Endothelial cell (in vitro differentiated cells): ENCODE measurements at regions not wholly inside any gene's neighbourhood (a gene's known extent, or its start where the extent isn't known, plus 50 kb on each side); places are given as distances from the start of the nearest gene placed in this dataset.
"Not testable (repeated sequence)": the region's sequence is repeated elsewhere in the genome, so short reads cannot be mapped to it uniquely, and the experiment has no call there.

ENCODE experiments used
- DNase-seq: peaks from one replicate; pipeline ENCODE4 v3.0.0; 2021; ENCODE audit warnings: low spot score
- H3K27ac Mint-ChIP-seq: one replicate; pipeline ENCODE4 v1.8.0; 2021; ENCODE audit warnings: mixed read lengths, inconsistent platforms; ENCODE audit not compliant: unreplicated experiment
- H3K27me3 Mint-ChIP-seq: one replicate; pipeline ENCODE4 v1.8.0; 2021; ENCODE audit warnings: mild to moderate bottlenecking, moderate library complexity, mixed read lengths, inconsistent platforms; ENCODE audit not compliant: unreplicated experiment
- H3K36me3 Mint-ChIP-seq: one replicate; pipeline ENCODE4 v1.8.0; 2021; ENCODE audit warnings: mild to moderate bottlenecking, low read depth, mixed read lengths, inconsistent platforms; ENCODE audit not compliant: unreplicated experiment
- H3K4me1 Mint-ChIP-seq: one replicate; pipeline ENCODE4 v1.8.0; 2021; ENCODE audit warnings: mild to moderate bottlenecking, mixed read lengths, inconsistent platforms; ENCODE audit not compliant: unreplicated experiment
- H3K4me3 Mint-ChIP-seq: one replicate; pipeline ENCODE4 v1.8.0; 2021; ENCODE audit warnings: mild to moderate bottlenecking, mixed read lengths, inconsistent platforms; ENCODE audit not compliant: unreplicated experiment
- H3K9me3 Mint-ChIP-seq: one replicate; pipeline ENCODE4 v1.8.0; 2021; ENCODE audit warnings: mixed read lengths, inconsistent platforms; ENCODE audit not compliant: unreplicated experiment

DNA sequence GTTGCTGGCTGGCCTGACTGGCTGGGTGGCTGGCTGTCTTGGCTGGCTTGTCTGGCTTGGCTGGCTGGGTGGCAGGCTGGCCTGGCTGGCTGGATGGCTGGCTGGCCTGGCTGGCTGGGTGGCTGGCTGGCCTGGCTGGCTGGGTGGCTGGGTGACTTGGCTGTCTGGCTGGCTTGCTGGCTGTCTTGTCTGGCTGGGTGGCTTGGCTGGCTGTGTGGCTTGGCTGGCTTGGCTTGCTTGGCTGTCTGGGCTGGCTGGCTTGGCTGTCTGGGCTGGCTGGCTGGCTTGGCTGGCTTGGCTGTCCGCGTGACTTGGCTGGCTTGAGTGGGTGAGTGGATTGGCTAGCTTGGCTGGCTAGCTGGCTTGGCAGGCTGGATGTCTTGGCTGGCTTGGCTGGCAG lies 2835.6 kb downstream of the RPIA start:
- not testable (repeated sequence) for H3K4me1 Mint-ChIP-seq, H3K27ac Mint-ChIP-seq, DNase-seq, H3K36me3 Mint-ChIP-seq, H3K4me3 Mint-ChIP-seq, H3K27me3 Mint-ChIP-seq, H3K9me3 Mint-ChIP-seq

DNA sequence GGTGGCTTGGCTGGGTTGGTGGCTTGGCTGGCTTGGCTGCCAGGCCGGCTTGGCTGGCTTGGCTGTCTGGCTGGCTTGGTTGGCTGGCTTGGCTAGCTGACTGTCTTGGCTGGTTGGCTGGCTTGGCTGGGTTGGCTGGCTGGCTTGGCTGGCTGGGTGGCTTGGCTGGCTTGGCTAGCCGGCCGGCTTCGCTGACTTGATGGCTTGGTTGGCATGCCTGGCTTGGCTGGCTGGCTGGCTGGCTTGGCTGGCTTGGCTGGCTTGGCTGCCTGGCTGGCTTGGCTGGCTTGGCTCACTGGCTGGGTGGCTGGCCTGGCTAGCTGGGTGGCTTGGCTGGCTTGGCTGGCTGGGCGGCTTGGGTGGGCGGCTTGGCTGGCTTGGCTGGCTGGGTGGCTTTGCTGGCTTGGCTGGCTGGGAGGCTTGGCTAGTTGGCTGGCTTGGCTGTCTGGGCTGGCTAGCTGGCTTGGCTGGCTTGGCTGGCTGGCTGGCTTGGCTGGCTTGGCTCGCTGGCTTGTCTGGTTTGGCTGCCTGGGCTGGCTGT lies 2836.1 kb downstream of the RPIA start:
- not testable (repeated sequence) for H3K4me3 Mint-ChIP-seq, H3K36me3 Mint-ChIP-seq, H3K27ac Mint-ChIP-seq, H3K27me3 Mint-ChIP-seq, H3K4me1 Mint-ChIP-seq, DNase-seq, H3K9me3 Mint-ChIP-seq

DNA sequence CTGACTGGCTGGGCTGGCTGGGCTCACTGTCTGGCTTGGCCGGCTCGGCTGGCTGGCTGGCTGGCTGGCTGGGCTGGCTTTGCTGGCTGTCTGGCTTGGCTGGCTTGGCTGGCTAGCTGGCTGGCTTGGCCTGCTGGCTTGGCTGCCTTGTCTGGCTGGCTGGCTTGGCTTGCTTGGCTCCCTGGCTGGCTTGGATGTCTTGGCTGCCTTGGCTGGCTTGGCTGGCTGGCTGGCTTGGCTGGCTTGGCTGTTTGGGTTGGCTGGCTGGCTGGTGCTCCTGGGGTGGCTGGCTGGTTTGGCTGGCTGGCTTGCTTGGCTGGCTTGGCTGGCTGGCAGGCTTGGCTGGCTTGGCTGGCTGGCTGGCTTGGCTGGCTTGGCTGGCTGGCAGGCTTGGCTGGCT lies 2836.9 kb downstream of the RPIA start:
- not testable (repeated sequence) for H3K4me1 Mint-ChIP-seq, H3K27ac Mint-ChIP-seq, H3K9me3 Mint-ChIP-seq, H3K4me3 Mint-ChIP-seq, H3K27me3 Mint-ChIP-seq, H3K36me3 Mint-ChIP-seq, DNase-seq

DNA sequence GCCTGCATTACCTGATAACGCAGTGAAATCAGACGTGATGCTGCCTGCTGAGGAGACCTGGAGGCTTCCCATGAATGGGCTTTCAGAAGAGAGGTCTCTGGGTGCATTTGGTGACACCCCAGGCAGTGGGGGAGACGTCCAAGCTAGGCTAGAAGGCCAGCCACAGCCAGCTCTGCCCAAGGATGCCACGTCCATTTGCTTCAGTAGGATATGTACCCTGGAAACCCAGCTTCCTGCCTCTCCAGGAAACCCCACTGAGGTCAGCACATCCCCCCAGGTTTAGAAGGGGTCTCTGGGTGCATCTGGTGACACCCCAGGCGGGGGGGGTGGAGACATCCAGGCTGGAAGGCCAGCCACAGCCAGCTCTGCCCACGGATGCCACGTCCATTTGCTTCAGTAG lies 2844.6 kb downstream of the RPIA start:
- H3K27ac Mint-ChIP-seq, H3K36me3 Mint-ChIP-seq, H3K4me3 Mint-ChIP-seq, H3K27me3 Mint-ChIP-seq, H3K4me1 Mint-ChIP-seq, H3K9me3 Mint-ChIP-seq, DNase-seq: not testable (repeated sequence)

DNA sequence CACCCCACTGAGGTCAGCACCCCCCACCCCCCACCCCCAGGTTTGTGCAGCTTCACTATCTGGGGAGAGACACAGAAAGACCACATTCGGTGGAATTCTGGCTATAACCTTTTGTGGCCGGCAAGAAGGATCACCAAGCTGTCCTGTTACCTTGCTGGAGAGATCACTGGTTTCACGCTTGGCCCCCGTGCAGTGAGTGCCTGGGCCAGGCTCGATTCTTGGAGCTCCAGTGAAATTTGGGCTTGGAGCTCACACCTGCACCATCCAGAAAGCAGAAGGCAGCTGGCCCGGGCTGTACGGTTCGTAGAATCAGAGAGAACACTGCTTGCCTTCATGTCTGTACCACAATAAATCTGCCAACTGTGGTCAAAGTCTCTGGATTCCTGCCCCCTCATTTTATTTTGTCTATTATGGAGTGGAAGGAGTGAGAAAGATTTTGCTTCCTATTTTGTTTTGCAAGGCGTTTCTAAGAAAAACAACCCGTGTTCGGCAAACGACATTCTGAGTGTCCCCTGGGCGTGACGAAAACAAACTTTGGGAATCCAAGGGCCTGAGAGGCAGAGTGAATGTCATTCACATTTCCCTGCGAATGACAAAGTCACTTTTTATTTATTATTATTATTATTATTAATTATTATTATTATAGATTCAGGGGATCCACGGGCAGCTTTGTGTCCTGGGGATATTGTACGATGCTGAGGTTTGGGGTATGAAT lies 2845.2 kb downstream of the RPIA start:
- not testable (repeated sequence) for DNase-seq, H3K4me3 Mint-ChIP-seq, H3K4me1 Mint-ChIP-seq, H3K27me3 Mint-ChIP-seq, H3K36me3 Mint-ChIP-seq, H3K9me3 Mint-ChIP-seq, H3K27ac Mint-ChIP-seq

DNA sequence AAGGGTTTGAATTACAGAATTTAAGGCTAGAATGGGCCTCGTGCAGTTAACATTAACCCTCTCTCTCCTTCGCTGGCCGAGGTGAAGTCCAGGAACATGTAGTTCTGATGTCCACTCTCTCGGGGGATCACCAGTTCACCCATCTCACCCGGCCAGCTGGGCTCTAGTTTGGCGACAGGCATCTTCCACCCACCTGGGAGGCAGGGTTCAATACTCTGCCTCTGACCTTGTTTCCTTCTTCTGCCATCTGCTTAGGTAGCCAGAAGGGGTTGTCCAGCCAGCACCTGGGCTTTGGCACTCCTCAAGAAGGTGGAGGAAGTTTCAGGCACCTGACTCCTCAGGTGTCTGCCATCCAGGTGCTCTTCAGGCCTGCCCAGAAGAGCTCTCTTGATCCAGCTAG lies 2857.8 kb downstream of the RPIA start:
- H3K4me1 Mint-ChIP-seq, H3K36me3 Mint-ChIP-seq, H3K27ac Mint-ChIP-seq, H3K9me3 Mint-ChIP-seq, H3K27me3 Mint-ChIP-seq, DNase-seq, H3K4me3 Mint-ChIP-seq: not testable (repeated sequence)

DNA sequence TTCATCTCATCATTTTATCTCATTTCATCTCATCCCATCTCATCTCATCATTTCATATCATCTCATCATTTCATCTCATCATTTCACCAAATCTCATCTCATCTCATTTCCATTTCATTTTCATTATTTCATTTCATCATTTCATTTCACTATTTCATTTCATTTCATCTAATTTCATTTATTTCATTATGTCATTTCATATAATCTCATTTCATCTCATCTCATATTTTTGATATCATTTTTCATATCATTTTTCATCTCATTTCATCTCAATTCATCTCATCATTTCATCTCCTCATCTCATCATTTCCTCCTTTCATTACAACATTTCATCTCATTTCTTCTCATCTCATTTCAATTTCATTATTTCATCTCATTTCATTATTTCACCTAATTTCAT lies 2866.8 kb downstream of the RPIA start:
- H3K27ac Mint-ChIP-seq, H3K36me3 Mint-ChIP-seq, H3K27me3 Mint-ChIP-seq, H3K4me3 Mint-ChIP-seq, H3K4me1 Mint-ChIP-seq, DNase-seq: not testable (repeated sequence)
- H3K9me3 Mint-ChIP-seq: peaks cover 14% of the 10 kb centered on the region

DNA sequence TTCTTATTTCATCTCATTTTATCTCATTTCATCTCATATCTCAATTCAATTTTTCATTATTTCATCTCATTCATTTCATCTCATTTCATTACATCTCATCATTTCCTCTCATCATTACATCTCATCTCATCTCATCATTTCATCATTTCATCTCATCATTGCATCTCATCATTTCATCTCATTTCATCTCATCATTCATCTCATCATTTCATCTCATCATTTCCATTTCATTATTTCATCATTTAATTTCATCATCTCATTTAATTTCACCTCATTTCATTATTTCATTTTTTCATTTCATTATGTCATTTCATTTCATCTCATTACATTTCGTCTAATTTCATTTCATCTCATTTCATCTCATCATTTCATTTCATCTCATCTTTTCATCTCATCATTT lies 2867.8 kb downstream of the RPIA start:
- not testable (repeated sequence) for H3K27me3 Mint-ChIP-seq, H3K4me3 Mint-ChIP-seq, H3K36me3 Mint-ChIP-seq, H3K27ac Mint-ChIP-seq, DNase-seq, H3K4me1 Mint-ChIP-seq
- peaks cover 14% of the 10 kb centered on the region for H3K9me3 Mint-ChIP-seq

DNA sequence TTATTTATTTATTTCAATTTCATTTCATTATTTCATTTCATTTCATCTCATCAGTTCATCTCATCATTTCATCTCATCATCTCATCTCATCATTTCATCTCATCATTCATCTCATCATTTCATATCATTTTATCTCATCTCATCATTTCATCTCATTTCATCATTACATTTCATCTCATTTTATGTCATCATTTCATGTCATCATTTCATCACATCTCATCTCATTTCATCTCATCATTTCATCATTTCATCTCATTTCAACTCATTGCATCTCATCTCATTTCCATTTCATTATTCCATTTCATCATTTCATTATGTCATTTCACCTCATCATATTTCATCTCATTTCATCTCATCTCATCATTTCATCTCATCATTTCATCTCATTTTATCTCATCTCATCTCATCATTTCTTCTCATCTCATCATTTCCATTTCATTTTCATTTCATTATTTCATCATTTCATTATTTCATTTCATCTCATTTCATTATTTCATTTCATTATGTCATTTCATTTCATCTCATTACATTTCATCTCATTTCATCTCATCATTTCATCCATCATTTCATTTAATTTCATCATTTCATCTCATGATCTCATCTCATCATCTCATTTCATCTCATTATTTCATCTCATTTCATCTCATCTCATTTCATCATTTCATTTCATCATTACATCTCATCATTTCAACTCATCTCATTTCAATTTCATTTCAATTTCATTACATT lies 2868.6 kb downstream of the RPIA start:
- DNase-seq, H3K27me3 Mint-ChIP-seq, H3K4me1 Mint-ChIP-seq: not testable (repeated sequence)

DNA sequence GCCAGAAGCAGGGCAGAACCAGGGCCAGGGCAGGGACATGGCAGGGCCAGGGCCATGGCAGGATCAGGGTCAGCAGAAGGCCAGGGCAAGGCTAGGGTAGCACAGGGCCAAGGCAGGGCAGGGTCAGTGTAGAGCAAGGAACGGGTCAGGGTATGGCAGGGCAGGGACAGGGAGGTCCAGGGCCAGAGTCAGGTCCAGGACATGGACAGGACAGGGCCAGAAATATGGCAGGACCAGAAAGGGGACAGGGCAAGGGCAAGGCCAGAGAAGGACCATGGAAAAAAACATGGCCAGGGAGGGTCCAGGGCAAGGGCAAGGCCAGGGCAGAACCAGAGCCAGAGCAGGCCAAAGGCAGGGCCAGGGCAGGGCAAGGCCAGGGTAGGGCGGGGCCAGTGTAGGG lies 2870.7 kb downstream of the RPIA start:
- not testable (repeated sequence) for H3K27ac Mint-ChIP-seq, H3K4me1 Mint-ChIP-seq, H3K27me3 Mint-ChIP-seq, H3K4me3 Mint-ChIP-seq, DNase-seq, H3K36me3 Mint-ChIP-seq
- H3K9me3 Mint-ChIP-seq: peaks cover 14% of the 10 kb centered on the region

More for the DNA sequence above, 2868.6 kb downstream of the RPIA start:
- not testable (repeated sequence) for H3K27ac Mint-ChIP-seq, H3K4me3 Mint-ChIP-seq, H3K36me3 Mint-ChIP-seq
- H3K9me3 Mint-ChIP-seq: peaks cover 14% of the 10 kb centered on the region

DNA sequence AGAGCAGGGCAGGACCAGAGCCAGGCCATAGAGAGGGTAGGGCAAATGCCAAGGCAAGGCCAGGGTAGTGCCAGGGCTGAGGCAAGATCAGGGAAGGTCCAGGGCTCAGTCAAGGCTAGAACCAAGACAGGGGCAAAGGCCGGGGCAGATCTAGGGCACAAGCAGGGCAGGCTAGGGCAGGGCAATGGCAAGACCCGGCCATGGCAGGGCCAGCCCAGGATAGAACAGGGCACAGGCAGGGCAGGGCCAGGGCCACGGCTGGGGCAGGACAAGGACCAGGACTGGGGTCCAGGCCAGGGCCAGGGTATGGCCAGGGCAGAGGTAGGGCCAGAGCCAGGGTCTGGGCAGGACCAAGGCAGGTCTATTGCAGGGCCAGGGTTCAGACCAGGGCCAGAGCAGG lies 2873.2 kb downstream of the RPIA start:
- H3K36me3 Mint-ChIP-seq, H3K9me3 Mint-ChIP-seq, H3K27ac Mint-ChIP-seq, H3K4me1 Mint-ChIP-seq, H3K4me3 Mint-ChIP-seq, H3K27me3 Mint-ChIP-seq, DNase-seq: not testable (repeated sequence)

DNA sequence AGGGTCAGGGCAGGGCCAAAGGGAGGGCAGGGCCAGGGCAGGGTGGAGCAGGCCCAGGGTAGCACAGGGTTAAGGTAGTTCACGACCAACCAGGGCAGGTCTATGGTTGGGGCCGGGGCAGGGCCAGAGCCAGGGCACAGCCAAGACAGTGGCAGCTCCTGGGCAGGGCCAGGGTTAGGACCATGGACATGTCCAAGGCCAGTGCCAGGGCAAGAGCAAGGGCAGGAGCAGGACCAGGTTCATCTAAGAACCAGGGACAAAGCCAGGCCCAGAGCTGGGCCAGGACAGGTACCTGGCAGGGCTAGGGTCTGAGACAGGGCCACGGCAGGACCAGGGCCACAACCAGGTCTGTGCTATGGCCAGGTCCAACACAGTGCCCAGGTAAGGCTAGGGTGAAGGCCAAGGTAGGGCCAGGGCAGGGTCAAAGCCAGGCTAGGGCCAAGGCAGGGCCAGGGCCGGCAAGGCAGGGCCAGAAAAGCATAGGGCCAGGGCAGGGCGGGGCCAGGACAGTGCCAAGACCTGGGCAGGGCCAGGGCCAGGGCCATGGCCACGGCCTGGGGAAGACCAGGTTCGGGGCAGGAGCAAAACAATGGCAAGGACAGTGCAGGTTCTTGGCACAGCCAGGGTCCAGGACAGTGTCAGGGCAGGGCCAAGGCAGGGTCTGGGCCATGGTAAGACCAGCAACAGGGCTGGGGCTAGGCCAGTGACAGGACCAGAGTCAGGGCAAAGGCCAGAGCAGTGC lies 2874.4 kb downstream of the RPIA start:
- H3K27ac Mint-ChIP-seq, H3K27me3 Mint-ChIP-seq, H3K4me1 Mint-ChIP-seq, H3K36me3 Mint-ChIP-seq, DNase-seq, H3K4me3 Mint-ChIP-seq, H3K9me3 Mint-ChIP-seq: not testable (repeated sequence)
